NT2/D1 (cell line): ENCODE measurements at regions not wholly inside any gene's neighbourhood (a gene's known extent, or its start where the extent isn't known, plus 50 kb on each side); places are given as distances from the start of the nearest gene placed in this dataset.
"Not testable (repeated sequence)": the region's sequence is repeated elsewhere in the genome, so short reads cannot be mapped to it uniquely, and the experiment has no call there.

Experiments used
- DNase-seq: peaks from one replicate; pipeline ENCODE4 v3.0.0-alpha.2; 2011; ENCODE audit warnings: low read depth, low spot score
- H3K27me3 ChIP-seq: 2 replicates; pipeline ENCODE4 v1.6.0; 2011; ENCODE audit warnings: mild to moderate bottlenecking; ENCODE audit not compliant: insufficient read length, insufficient read depth
- H3K36me3 ChIP-seq: 2 replicates; pipeline ENCODE4 v1.6.1; 2011; ENCODE audit warnings: mild to moderate bottlenecking, low read length, mixed read lengths; ENCODE audit not compliant: insufficient read depth, insufficient read length
- H3K4me1 ChIP-seq: 2 replicates; pipeline ENCODE4 v1.5.1; 2011; ENCODE audit not compliant: insufficient read depth, insufficient read length
- H3K4me3 ChIP-seq: 2 replicates; pipeline ENCODE4 v1.5.1; 2011; ENCODE audit warnings: low read depth; ENCODE audit not compliant: insufficient read length
- H3K9ac ChIP-seq: 2 replicates; pipeline ENCODE4 v1.6.0; 2011; ENCODE audit warnings: low read depth; ENCODE audit not compliant: insufficient read length
- H3K9me3 ChIP-seq: 2 replicates; pipeline ENCODE4 v1.5.1; 2011; ENCODE audit warnings: mild to moderate bottlenecking, low read length; ENCODE audit not compliant: insufficient read depth
- SUZ12 ChIP-seq: IDR thresholded peaks from 2 replicates; pipeline ENCODE4 v1.6.1; 2011; ENCODE audit not compliant: insufficient read length, insufficient read depth; ENCODE audit errors: extremely low read depth
- YY1 ChIP-seq: IDR thresholded peaks from 2 replicates; pipeline ENCODE4 v1.6.1; 2011; ENCODE audit not compliant: insufficient read length, insufficient read depth
- ZNF274 ChIP-seq: IDR thresholded peaks from 2 replicates; pipeline ENCODE4 v1.6.1; 2011; ENCODE audit warnings: mild to moderate bottlenecking, low read depth, low read length

DNA sequence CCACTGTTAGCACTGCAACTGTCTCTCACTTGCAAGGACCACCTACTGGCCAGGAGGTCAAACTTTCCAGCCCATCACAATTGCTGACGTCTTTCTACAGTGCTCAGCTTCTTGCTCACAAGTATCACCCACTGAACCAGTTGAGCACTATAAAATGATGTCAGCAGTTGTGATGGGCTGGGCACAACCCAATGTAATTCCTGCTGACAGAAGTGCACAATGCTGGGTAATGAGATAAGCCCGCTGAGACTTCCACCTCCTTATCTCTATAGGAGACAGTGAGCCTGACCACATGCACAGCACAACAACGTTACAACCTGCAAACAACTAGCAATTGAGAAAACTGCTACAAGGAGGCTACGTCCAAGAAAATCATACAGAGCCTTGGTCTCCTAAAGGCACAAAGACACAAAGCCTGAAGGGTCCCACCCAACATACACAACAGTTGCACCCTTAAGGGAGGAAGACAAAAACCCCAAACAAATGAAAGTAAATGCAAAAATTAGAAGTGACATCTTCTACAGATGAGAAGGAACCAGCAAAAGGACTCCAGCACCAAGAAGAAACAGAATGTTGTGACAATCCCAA, 273.2 kb downstream of the LIG4 start:
- Histone ChIP-seq H3K9me3 (no peaks in the 10 kb centered on the region), H3K4me1 (no peaks in the 10 kb centered on the region), H3K36me3 (no peaks in the 10 kb centered on the region), H3K27me3 (no peaks in the 10 kb centered on the region), H3K9ac (no peak overlapping the region), H3K4me3 (no peak overlapping the region)
- TF ChIP-seq YY1, result no peak
- TF ChIP-seq ZNF274, result no peak
- TF ChIP-seq SUZ12, result no peak
- no peak for DNase-seq

DNA sequence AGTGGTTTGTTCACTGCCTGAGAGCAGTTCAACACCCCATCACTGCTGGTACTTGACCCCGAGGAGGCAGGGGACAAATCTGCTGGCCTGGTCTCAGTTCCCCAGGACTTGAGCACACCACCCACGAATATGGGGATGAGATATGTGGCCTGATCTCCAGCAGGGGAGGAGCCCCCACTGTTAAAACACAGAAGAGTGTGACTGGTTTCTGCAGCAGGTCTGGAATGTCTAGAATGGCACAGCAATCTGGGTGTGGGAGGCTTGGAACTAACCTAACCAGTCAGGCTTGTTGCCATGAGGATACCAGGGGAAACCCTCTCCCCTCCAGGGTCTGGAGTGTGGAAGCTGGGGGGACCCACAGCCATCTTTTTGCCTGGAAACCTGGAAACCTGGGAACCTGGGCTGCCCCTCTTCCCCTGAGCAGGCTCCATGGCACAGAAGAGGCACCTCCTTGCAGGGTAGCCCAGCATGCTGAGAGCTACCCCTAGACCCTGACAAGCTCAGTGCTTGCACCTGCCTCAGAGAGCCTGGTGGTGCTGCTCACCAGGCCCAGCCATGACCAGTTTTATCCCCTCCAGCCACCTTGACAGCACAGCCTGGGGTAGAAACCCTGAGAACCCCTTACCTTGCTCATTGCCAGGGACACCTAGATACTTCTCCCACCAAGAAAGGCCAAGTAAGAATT, 273.8 kb downstream of the LIG4 start:
- H3K9me3 ChIP-seq, result no peaks in the 10 kb centered on the region
- H3K4me3 ChIP-seq, result no peak overlapping the region
- no peak overlapping the region for H3K9ac ChIP-seq
- H3K36me3 ChIP-seq, result no peaks in the 10 kb centered on the region
- H3K27me3 ChIP-seq, result no peaks in the 10 kb centered on the region
- no peak for TF ChIP-seq SUZ12
- TF ChIP-seq ZNF274, result no peak
- H3K4me1 ChIP-seq, result no peaks in the 10 kb centered on the region
- no peak for DNase-seq

DNA sequence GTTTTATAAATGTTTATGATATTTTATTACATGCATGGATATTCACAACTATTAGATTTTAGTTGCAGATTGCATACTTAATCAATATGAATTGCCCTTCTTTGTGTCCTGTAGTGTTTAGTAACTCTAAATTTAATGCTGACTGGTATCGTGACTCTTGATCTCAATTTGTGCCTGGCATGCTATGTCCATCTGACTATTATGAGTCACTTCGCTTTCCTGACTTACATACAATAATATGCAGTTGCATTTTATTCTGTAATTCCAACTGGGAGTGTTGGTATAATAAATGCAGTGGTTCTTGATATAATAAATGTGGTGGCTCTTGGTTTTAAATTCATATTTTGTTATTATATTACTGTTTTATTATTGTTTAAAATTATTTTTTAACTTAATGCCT, 277.5 kb downstream of the LIG4 start:
- Histone ChIP-seq H3K9ac (no peak overlapping the region), H3K4me3 (no peak overlapping the region), H3K36me3 (no peaks in the 10 kb centered on the region), H3K9me3 (no peaks in the 10 kb centered on the region), H3K4me1 (no peaks in the 10 kb centered on the region), H3K27me3 (no peaks in the 10 kb centered on the region)
- TF ChIP-seq ZNF274 (no peak), SUZ12 (no peak), YY1 (no peak)
- no peak for DNase-seq

DNA sequence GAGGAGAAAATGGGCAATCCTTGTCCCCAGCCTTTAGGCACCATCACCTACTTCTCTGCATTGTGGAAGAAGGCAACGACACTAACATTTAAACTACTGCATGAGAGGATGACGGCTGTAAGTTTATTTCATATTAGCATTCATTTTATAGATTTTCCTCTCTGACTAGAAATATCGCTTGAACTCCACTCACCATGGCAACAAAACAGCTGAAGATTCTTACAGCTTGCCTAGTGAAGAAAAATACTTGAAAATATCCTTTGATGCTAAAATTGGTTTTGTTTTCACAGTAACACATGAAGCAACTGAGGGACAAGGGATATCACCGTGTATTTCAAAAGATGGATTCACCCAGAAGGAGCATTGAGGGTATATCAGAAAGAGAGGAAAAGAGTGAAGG, 284.3 kb downstream of the LIG4 start:
- Histone ChIP-seq H3K9ac (no peak overlapping the region), H3K36me3 (no peaks in the 10 kb centered on the region), H3K4me1 (no peaks in the 10 kb centered on the region), H3K27me3 (no peaks in the 10 kb centered on the region), H3K9me3 (no peaks in the 10 kb centered on the region), H3K4me3 (no peak overlapping the region)
- no peak for DNase-seq
- no peak for TF ChIP-seq YY1
- TF ChIP-seq SUZ12, result no peak
- no peak for TF ChIP-seq ZNF274

DNA sequence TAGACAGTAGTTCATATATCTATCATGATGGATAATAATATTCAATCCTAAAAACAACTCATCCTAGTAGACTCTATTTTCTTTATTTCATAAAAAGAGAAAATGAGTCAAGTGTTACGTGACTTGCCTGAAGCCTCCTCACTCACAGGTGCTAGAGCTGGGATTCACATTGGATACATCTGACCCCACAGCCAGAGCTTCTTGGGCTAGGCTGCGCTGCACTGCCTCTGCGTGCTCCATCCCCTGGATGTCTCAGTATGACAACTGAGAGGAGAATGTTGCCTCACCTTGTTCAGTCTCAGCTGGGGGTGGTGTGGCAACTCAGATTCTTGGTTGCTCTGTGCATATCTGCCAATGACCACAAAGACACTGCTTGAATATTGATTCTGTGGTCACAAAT, 286.6 kb downstream of the LIG4 start:
- H3K9me3 ChIP-seq, result no peaks in the 10 kb centered on the region
- no peaks in the 10 kb centered on the region for H3K27me3 ChIP-seq
- H3K4me3 ChIP-seq, result no peak overlapping the region
- no peaks in the 10 kb centered on the region for H3K4me1 ChIP-seq
- DNase-seq, result no peak
- TF ChIP-seq SUZ12, result no peak
- no peak for TF ChIP-seq YY1
- TF ChIP-seq ZNF274, result no peak
- H3K36me3 ChIP-seq, result no peaks in the 10 kb centered on the region
- no peak overlapping the region for H3K9ac ChIP-seq

DNA sequence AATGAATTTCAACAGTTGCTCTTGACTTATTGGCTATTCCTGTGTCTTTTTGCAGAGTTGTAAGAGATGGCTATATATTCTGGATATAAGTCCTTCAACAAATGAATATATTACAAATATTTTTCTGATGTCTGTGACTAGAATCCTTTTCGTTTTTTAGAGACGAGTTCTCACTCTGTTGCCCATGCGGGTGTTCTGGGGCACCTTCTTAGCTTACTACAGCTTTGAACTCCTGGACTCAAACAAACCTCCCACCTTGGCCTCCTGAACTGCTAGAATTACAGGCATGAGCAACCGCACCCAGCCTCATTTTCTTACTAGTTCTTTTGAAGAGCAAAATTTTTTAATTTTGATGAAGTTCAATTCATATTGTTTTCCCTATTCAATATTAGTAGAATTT, 287.8 kb downstream of the LIG4 start:
- no peaks in the 10 kb centered on the region for H3K4me1 ChIP-seq
- TF ChIP-seq SUZ12 (no peak), YY1 (no peak), ZNF274 (no peak)
- no peak overlapping the region for H3K4me3 ChIP-seq
- DNase-seq, result no peak
- H3K9me3 ChIP-seq, result no peaks in the 10 kb centered on the region
- H3K27me3 ChIP-seq, result no peaks in the 10 kb centered on the region
- no peak overlapping the region for H3K9ac ChIP-seq
- no peaks in the 10 kb centered on the region for H3K36me3 ChIP-seq

DNA sequence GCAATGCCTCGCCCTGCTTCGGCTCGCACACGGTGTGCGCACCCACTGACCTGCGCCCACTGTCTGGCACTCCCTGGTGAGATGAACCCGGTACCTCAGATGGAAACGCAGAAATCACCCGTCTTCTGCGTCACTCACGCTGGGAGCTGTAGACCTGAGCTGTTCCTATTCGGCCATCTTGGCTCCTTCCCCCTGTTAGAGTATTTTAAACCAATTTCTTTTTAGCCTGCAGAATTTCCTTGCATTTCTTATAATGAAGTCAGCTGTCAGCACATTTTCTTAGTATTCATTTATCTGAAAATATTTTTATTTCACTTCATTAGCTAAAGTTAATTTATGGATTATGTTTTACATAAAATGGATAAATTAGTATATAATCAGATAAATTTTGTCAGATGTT, 288.8 kb downstream of the LIG4 start:
- H3K4me3 ChIP-seq, DNase-seq, H3K36me3 ChIP-seq, H3K27me3 ChIP-seq, H3K9me3 ChIP-seq, H3K9ac ChIP-seq, H3K4me1 ChIP-seq: not testable (repeated sequence)

DNA sequence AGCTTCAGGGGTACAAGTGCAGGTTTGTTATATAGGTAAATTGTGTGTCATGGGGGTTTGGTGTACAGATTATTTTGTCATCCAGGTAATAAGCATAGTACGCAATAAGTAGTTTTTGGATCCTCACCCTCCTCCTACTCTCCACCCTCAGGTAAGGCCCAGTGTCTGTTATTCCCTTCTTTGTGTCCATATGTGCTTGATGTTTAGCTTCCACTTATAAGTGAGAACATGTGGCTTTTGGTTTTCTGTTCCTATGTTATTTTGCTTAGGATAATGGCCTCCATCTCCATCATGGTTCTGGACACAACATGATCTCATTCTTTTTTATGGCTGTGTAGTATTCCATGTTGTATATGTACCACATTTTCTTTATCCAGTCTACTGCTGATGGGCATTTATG, 298.4 kb downstream of the LIG4 start:
- not testable (repeated sequence) for H3K4me1 ChIP-seq, H3K36me3 ChIP-seq, H3K27me3 ChIP-seq, H3K9me3 ChIP-seq, DNase-seq, H3K4me3 ChIP-seq, H3K9ac ChIP-seq
